Hepatocyte (in vitro differentiated cells): ENCODE measurements at regions not wholly inside any gene's neighbourhood (a gene's known extent, or its start where the extent isn't known, plus 50 kb on each side); places are given as distances from the start of the nearest gene placed in this dataset.

ENCODE experiments used
- CTCF ChIP-seq: fragments of 200-600 bp; sonication (generic); IDR thresholded peaks from 2 replicates; pipeline ENCODE4 v1.5.1; 2016; ENCODE audit warnings: antibody characterized with exemption, mild to moderate bottlenecking; ENCODE audit not compliant: poor library complexity
- EZH2 ChIP-seq: fragments of 200-600 bp; sonication (generic); IDR thresholded peaks from 2 replicates; pipeline ENCODE4 v1.6.1; 2016; ENCODE audit warnings: antibody characterized with exemption, mild to moderate bottlenecking, borderline replicate concordance
- EZH2phosphoT487 ChIP-seq: fragments of 200-600 bp; sonication (generic); IDR thresholded peaks from one replicate; pipeline ENCODE4 v1.6.1; 2018; ENCODE audit warnings: antibody characterized with exemption, mild to moderate bottlenecking, low read depth, moderate library complexity; ENCODE audit not compliant: unreplicated experiment, severe bottlenecking

GRCh38 chr20:58150772-58151171 is 77.7 kb downstream of the ANKRD60 start:
- TF ChIP-seq CTCF = no peak
- no peak for TF ChIP-seq EZH2phosphoT487
- TF ChIP-seq EZH2 = no peak
